ENCODE measurements at regions not wholly inside any gene's neighbourhood (a gene's known extent, or its start where the extent isn't known, plus 50 kb on each side); places are given as distances from the start of the nearest gene placed in this dataset.

- no peak for ATAC-seq (ENCODE audit: poor library complexity)
- POLR2A ChIA-PET = no interaction called here
- CTCF ChIA-PET = no interaction called here
- no peak for TF ChIP-seq CTCF (IDR thresholded peaks at IDR 0.05)
- H3K4me1 ChIP-seq (ENCODE audit: insufficient read depth, low read length) = no peaks in the 10 kb centered on the region
- no peaks in the 10 kb centered on the region for H3K4me1 Mint-ChIP-seq (ENCODE audit: low read depth)
- intact Hi-C loops (cut with DNase I, micrococcal nuclease) = no loop called here
- H3K9me3 Mint-ChIP-seq = no peaks in the 10 kb centered on the region
- no peak overlapping the region for H3K4me3 Mint-ChIP-seq
- no peak overlapping the region for H3K4me3 ChIP-seq (ENCODE audit: low read length)
- H3K27me3 ChIP-seq (ENCODE audit: control insufficient read depth in 1 of 2, insufficient read depth in 2 of 2, low read length in 2 of 2) = no peaks in the 10 kb centered on the region
- no peaks in the 10 kb centered on the region for H3K9me3 ChIP-seq (ENCODE audit: control insufficient read depth in 1 of 2, insufficient read depth in 1 of 2, low read length in 2 of 2)
- H3K27ac Mint-ChIP-seq = no peak overlapping the region
- no peak for DNase-seq
- no peak overlapping the region for H3K27ac ChIP-seq (ENCODE audit: low read depth in 1 of 2, low read length in 2 of 2)
- no peaks in the 10 kb centered on the region for H3K36me3 Mint-ChIP-seq (ENCODE audit: low read depth)
- no peaks in the 10 kb centered on the region for H3K27me3 Mint-ChIP-seq
- no peaks in the 10 kb centered on the region for H3K36me3 ChIP-seq (ENCODE audit: insufficient read depth, low read length)
Observed at GRCh38 chr9:89869793-89870580, 265.2 kb downstream of the GADD45G start.

- TF ChIP-seq CTCF (IDR thresholded peaks at IDR 0.05) = no peak
- Histone ChIP-seq H3K4me1 (ENCODE audit: insufficient read depth, low read length) (no peaks in the 10 kb centered on the region), H3K27me3 (ENCODE audit: control insufficient read depth in 1 of 2, insufficient read depth in 2 of 2, low read length in 2 of 2) (no peaks in the 10 kb centered on the region), H3K27ac (ENCODE audit: low read depth in 1 of 2, low read length in 2 of 2) (no peak overlapping the region), H3K9me3 (ENCODE audit: control insufficient read depth in 1 of 2, insufficient read depth in 1 of 2, low read length in 2 of 2) (no peaks in the 10 kb centered on the region), H3K4me3 (ENCODE audit: low read length) (no peak overlapping the region), H3K36me3 (ENCODE audit: insufficient read depth, low read length) (no peaks in the 10 kb centered on the region)
- Mint-ChIP-seq H3K36me3 (ENCODE audit: low read depth) (no peaks in the 10 kb centered on the region), H3K4me1 (ENCODE audit: low read depth) (no peaks in the 10 kb centered on the region), H3K27ac (no peak overlapping the region), H3K4me3 (no peak overlapping the region), H3K27me3 (no peaks in the 10 kb centered on the region), H3K9me3 (no peaks in the 10 kb centered on the region)
- no peak for ATAC-seq (ENCODE audit: poor library complexity)
- ChIA-PET CTCF (no interaction called here), POLR2A (no interaction called here)
- intact Hi-C loops (cut with DNase I, micrococcal nuclease) = no loop called here
- no peak for DNase-seq
Observed at GRCh38 chr9:89871871-89872331, 267.1 kb downstream of the GADD45G start.

GRCh38 chr9:89872426-89872912 is 267.7 kb downstream of the GADD45G start:
- no peaks in the 10 kb centered on the region for H3K36me3 ChIP-seq (ENCODE audit: insufficient read depth, low read length)
- POLR2A ChIA-PET = no interaction called here
- no peaks in the 10 kb centered on the region for H3K4me1 ChIP-seq (ENCODE audit: insufficient read depth, low read length)
- H3K27ac ChIP-seq (ENCODE audit: low read depth in 1 of 2, low read length in 2 of 2) = no peak overlapping the region
- no peak for TF ChIP-seq CTCF (IDR thresholded peaks at IDR 0.05)
- H3K9me3 ChIP-seq (ENCODE audit: control insufficient read depth in 1 of 2, insufficient read depth in 1 of 2, low read length in 2 of 2) = no peaks in the 10 kb centered on the region
- H3K4me3 ChIP-seq (ENCODE audit: low read length) = no peak overlapping the region
- no peak overlapping the region for H3K4me3 Mint-ChIP-seq
- DNase-seq (no peak), ATAC-seq (ENCODE audit: poor library complexity) (no peak)
- no peaks in the 10 kb centered on the region for H3K36me3 Mint-ChIP-seq (ENCODE audit: low read depth)
- CTCF ChIA-PET = no interaction called here
- H3K27me3 ChIP-seq (ENCODE audit: control insufficient read depth in 1 of 2, insufficient read depth in 2 of 2, low read length in 2 of 2) = no peaks in the 10 kb centered on the region
- H3K4me1 Mint-ChIP-seq (ENCODE audit: low read depth) = no peaks in the 10 kb centered on the region
- no peak overlapping the region for H3K27ac Mint-ChIP-seq
- H3K27me3 Mint-ChIP-seq = no peaks in the 10 kb centered on the region
- H3K9me3 Mint-ChIP-seq = no peaks in the 10 kb centered on the region
- intact Hi-C loops (cut with DNase I, micrococcal nuclease) = no loop called here

Measured in CD4-positive, alpha-beta T cell (primary cell).